RWPE2 (cell line): ENCODE measurements at regions not wholly inside any gene's neighbourhood (a gene's known extent, or its start where the extent isn't known, plus 50 kb on each side); places are given as distances from the start of the nearest gene placed in this dataset.
"Not testable (repeated sequence)": the region's sequence is repeated elsewhere in the genome, so short reads cannot be mapped to it uniquely, and the experiment has no call there.

Experiments
- ATAC-seq: fragments of 200-7000 bp; cut with Tn5 transposase; 3 replicates; pipeline ENCODE4 v1.9.1; 2021; ENCODE audit warnings: low read depth
- DNase-seq: peaks from one replicate; pipeline ENCODE4 v3.0.0-alpha.2; 2020; ENCODE audit warnings: low spot score
- H3K27ac ChIP-seq: fragments of 450-650 bp; 2 replicates; pipeline ENCODE4 v1.5.1; 2017; ENCODE audit warnings: mild to moderate bottlenecking; ENCODE audit not compliant: poor library complexity, severe bottlenecking
- H3K27me3 ChIP-seq: fragments of 250-450 bp; sonication (Bioruptor Pico); 2 replicates; pipeline ENCODE4 v1.5.1; 2021; ENCODE audit warnings: mild to moderate bottlenecking, moderate library complexity; ENCODE audit not compliant: insufficient read depth, poor library complexity, severe bottlenecking
- H3K36me3 ChIP-seq: fragments of 250-450 bp; sonication (Bioruptor Pico); 2 replicates; pipeline ENCODE4 v1.5.1; 2020; ENCODE audit warnings: low read depth, mild to moderate bottlenecking, moderate library complexity
- H3K4me1 ChIP-seq: fragments of 250-450 bp; sonication (Bioruptor Pico); 2 replicates; pipeline ENCODE4 v1.5.1; 2021; ENCODE audit warnings: mild to moderate bottlenecking, moderate library complexity; ENCODE audit not compliant: insufficient read depth, poor library complexity, severe bottlenecking
- H3K4me3 ChIP-seq: fragments of 250-450 bp; sonication (Bioruptor Pico); 2 replicates; pipeline ENCODE4 v1.5.1; 2021; ENCODE audit warnings: mild to moderate bottlenecking, moderate library complexity; ENCODE audit not compliant: severe bottlenecking
- H3K9me3 ChIP-seq: fragments of 250-450 bp; sonication (Bioruptor Pico); 2 replicates; pipeline ENCODE4 v1.5.1; 2021; ENCODE audit warnings: mild to moderate bottlenecking, moderate library complexity; ENCODE audit not compliant: severe bottlenecking
- CTCF ChIP-seq: fragments of 450-650 bp; IDR thresholded peaks from one replicate; pipeline ENCODE4 v1.5.1; 2017; ENCODE audit warnings: mild to moderate bottlenecking, moderate library complexity; ENCODE audit not compliant: poor library complexity, severe bottlenecking

DNA sequence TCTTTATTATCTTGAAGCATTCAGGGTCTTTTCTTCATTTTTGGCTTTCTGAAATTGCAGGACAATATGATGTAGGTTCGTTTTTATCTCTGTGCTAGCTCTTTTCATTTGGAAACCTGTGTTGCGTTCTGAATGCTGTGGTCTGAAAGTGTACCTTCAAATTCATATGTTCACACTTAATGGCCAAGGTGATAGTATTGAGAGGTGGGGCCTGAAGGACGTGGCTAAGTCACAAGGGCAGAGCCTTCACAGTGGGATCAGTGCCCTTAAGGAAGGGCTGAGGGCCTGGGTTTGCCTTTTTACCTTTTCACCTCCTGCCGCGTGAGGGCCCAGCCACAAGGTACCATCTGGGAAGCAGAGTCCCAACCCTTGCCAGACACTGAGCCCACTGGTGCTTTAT lies 93.8 kb upstream of the SAMD11 start:
- not testable (repeated sequence) for DNase-seq, H3K27me3 ChIP-seq, H3K36me3 ChIP-seq, H3K27ac ChIP-seq, ATAC-seq, H3K9me3 ChIP-seq, H3K4me3 ChIP-seq, H3K4me1 ChIP-seq

- H3K36me3 ChIP-seq, H3K9me3 ChIP-seq, H3K27me3 ChIP-seq, ATAC-seq, H3K4me1 ChIP-seq, H3K27ac ChIP-seq, DNase-seq, H3K4me3 ChIP-seq: not testable (repeated sequence)
These were observed 93.0 kb upstream of the SAMD11 start for GRCh38 chr1:830750-831149.

- Histone ChIP-seq H3K27ac (no peak overlapping the region), H3K36me3 (no peaks in the 10 kb centered on the region), H3K4me3 (no peak overlapping the region), H3K9me3 (no peaks in the 10 kb centered on the region), H3K4me1 (no peaks in the 10 kb centered on the region), H3K27me3 (no peaks in the 10 kb centered on the region)
- ATAC-seq (no peak), DNase-seq (no peak)
- no peak for TF ChIP-seq CTCF
These were observed 92.2 kb upstream of the SAMD11 start for GRCh38 chr1:831522-831921.

DNA sequence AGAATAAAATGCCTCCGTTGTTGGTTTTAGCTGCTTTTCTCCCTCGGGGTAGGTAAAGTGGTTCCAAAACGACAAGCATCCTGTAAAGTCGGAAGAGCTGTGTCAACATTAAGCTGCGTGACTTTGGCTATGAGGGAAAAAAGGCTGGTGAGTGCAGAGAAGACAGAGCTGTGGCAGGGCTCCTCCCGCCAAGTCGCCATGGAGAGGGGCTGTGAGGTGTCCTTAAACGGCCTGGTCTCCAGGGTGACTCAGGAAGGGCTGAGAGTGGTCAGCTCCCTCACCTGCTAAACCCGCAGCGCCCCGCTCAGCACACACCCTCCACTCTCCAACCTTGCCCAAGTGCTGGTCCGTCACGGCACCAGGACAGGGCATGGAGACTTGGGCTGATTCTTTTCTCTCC lies 91.6 kb upstream of the SAMD11 start:
- ATAC-seq (no peak), DNase-seq (no peak)
- no peaks in the 10 kb centered on the region for H3K9me3 ChIP-seq
- no peak for TF ChIP-seq CTCF
- H3K27ac ChIP-seq = no peak overlapping the region
- no peaks in the 10 kb centered on the region for H3K27me3 ChIP-seq
- H3K36me3 ChIP-seq = no peaks in the 10 kb centered on the region
- no peak overlapping the region for H3K4me3 ChIP-seq
- no peaks in the 10 kb centered on the region for H3K4me1 ChIP-seq

DNA sequence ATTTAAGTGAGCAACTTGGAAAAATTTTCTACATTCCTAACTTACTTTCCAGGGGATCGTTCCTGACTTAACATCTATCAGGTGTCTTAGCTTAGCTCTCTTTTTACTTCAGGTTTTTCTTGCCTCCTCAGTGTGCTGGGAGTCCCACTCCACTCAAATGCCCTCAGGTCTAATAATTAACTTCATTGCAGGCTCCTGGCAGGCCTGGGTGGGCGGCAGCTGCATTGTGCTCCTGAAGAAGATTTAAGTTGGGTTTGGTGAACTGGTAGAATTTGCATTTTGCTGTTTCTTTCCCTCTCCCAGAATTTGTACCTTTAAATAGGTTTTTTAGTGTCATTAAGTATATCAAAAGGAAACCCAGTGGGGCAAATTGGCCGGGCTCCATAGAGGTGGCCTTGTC lies 90.5 kb upstream of the SAMD11 start:
- H3K9me3 ChIP-seq, H3K27ac ChIP-seq, H3K4me1 ChIP-seq, H3K36me3 ChIP-seq, DNase-seq, H3K4me3 ChIP-seq, ATAC-seq, H3K27me3 ChIP-seq: not testable (repeated sequence)

- not testable (repeated sequence) for ATAC-seq, H3K4me3 ChIP-seq, H3K9me3 ChIP-seq, H3K36me3 ChIP-seq, DNase-seq, H3K27me3 ChIP-seq, H3K4me1 ChIP-seq, H3K27ac ChIP-seq
These were observed 88.2 kb upstream of the SAMD11 start for GRCh38 chr1:835509-835908.

GRCh38 chr1:837601-838000 lies 86.1 kb upstream of the SAMD11 start:
- not testable (repeated sequence) for H3K27ac ChIP-seq, H3K9me3 ChIP-seq, H3K27me3 ChIP-seq, DNase-seq, H3K36me3 ChIP-seq, H3K4me3 ChIP-seq, ATAC-seq, H3K4me1 ChIP-seq

- H3K27ac ChIP-seq, H3K4me1 ChIP-seq, H3K4me3 ChIP-seq, DNase-seq, ATAC-seq, H3K36me3 ChIP-seq, H3K9me3 ChIP-seq, H3K27me3 ChIP-seq: not testable (repeated sequence)
These were observed 85.4 kb upstream of the SAMD11 start for GRCh38 chr1:838291-838690.

DNA sequence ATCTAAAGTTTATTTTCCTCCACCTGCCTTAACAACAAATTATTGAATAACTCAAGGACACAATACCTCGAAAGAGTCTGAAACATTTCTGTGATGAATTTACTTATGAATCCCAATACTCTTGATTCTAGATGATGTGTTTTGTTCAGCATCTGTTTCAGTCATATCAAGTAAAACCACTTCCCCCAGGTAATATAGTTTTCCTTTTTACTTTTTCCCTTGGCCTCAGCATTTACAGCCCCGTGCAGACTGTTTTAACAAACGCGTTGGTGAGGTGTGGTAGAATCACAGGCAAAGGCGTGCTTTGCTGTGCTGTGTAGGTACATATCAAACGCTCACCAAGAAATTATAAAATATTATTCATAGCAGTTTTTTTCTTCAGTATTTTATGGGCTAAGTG lies 83.1 kb upstream of the SAMD11 start:
- not testable (repeated sequence) for ATAC-seq, H3K9me3 ChIP-seq, H3K4me3 ChIP-seq, H3K4me1 ChIP-seq, H3K36me3 ChIP-seq, H3K27ac ChIP-seq, DNase-seq, H3K27me3 ChIP-seq

- not testable (repeated sequence) for H3K9me3 ChIP-seq, DNase-seq, H3K27ac ChIP-seq, H3K4me1 ChIP-seq, ATAC-seq, H3K27me3 ChIP-seq, H3K4me3 ChIP-seq, H3K36me3 ChIP-seq
These were observed 81.9 kb upstream of the SAMD11 start for GRCh38 chr1:841671-842425.
